Ramos (cell line): ENCODE measurements at regions not wholly inside any gene's neighbourhood (a gene's known extent, or its start where the extent isn't known, plus 50 kb on each side); places are given as distances from the start of the nearest gene placed in this dataset.

Source experiments
- in situ Hi-C: fragments of 300-500 bp; cut with MboI; formaldehyde crosslinking; loops from one replicate; pipeline ENCODE4 v1.14.3; 2022; ENCODE audit warnings: low sequenced_read_pairs; ENCODE audit not compliant: unreplicated experiment

- in situ Hi-C loops, result no loop called here
Measured at GRCh38 chr2:217171874-217172273, 312.0 kb upstream of the TNP1 start.

GRCh38 chr2:217168496-217168895, 308.6 kb upstream of the TNP1 start:
- in situ Hi-C loops, result no loop called here

- in situ Hi-C loops, result no loop called here
Measured at GRCh38 chr2:217167531-217167930, 307.7 kb upstream of the TNP1 start.

- in situ Hi-C loops, result no loop called here
Measured at GRCh38 chr2:217166241-217166850, 306.5 kb upstream of the TNP1 start.

- in situ Hi-C loops, result no loop called here
Measured at GRCh38 chr2:217165547-217165946, 305.7 kb upstream of the TNP1 start.

- in situ Hi-C loops, result no loop called here
Measured at GRCh38 chr2:217163987-217164386, 304.1 kb upstream of the TNP1 start.

GRCh38 chr2:217162533-217162932, 302.7 kb upstream of the TNP1 start:
- in situ Hi-C loops, result no loop called here

GRCh38 chr2:217160978-217161973, 301.4 kb upstream of the TNP1 start:
- in situ Hi-C loops, result no loop called here

- in situ Hi-C loops, result no loop called here
Measured at GRCh38 chr2:217160103-217160743, 300.4 kb upstream of the TNP1 start.

GRCh38 chr2:217158928-217159327, 299.1 kb upstream of the TNP1 start:
- in situ Hi-C loops, result no loop called here

GRCh38 chr2:217157581-217157980, 297.7 kb upstream of the TNP1 start:
- in situ Hi-C loops, result no loop called here

- in situ Hi-C loops, result no loop called here
Measured at GRCh38 chr2:217156801-217157200, 296.9 kb upstream of the TNP1 start.

GRCh38 chr2:217154923-217155322, 295.1 kb upstream of the TNP1 start:
- in situ Hi-C loops, result no loop called here

GRCh38 chr2:217153510-217153909, 293.6 kb upstream of the TNP1 start:
- in situ Hi-C loops, result no loop called here

- in situ Hi-C loops, result no loop called here
Measured at GRCh38 chr2:217152831-217153230, 293.0 kb upstream of the TNP1 start.

- in situ Hi-C loops, result no loop called here
Measured at GRCh38 chr2:217151509-217152206, 291.8 kb upstream of the TNP1 start.

GRCh38 chr2:217150236-217150635, 290.4 kb upstream of the TNP1 start:
- in situ Hi-C loops, result no loop called here

GRCh38 chr2:217149087-217149660, 289.3 kb upstream of the TNP1 start:
- in situ Hi-C loops, result no loop called here

GRCh38 chr2:217147818-217148217, 288.0 kb upstream of the TNP1 start:
- in situ Hi-C loops, result no loop called here

GRCh38 chr2:217146956-217147355, 287.1 kb upstream of the TNP1 start:
- in situ Hi-C loops, result no loop called here
